Medulla oblongata (tissue), 1 donor: ENCODE measurements at regions not wholly inside any gene's neighbourhood (a gene's known extent, or its start where the extent isn't known, plus 50 kb on each side); places are given as distances from the start of the nearest gene placed in this dataset.

ENCODE experiments used
- DNase-seq: peaks from one replicate; pipeline ENCODE4 v3.0.0-alpha.2; 2015; ENCODE audit errors: extremely low spot score

GRCh38 chr6:167493976-167494697 is 169.3 kb downstream of the TTLL2 start:
- peak; percentile 31 for DNase-seq

GRCh38 chr6:167494698-167495435 is 170.0 kb downstream of the TTLL2 start:
- DNase-seq, result no peak

GRCh38 chr6:167495506-167496401 is 170.9 kb downstream of the TTLL2 start:
- DNase-seq, result peak; percentile 86

GRCh38 chr6:167496707-167497106 is 171.8 kb downstream of the TTLL2 start:
- no peak for DNase-seq

GRCh38 chr6:167497428-167498056 is 172.7 kb downstream of the TTLL2 start:
- no peak for DNase-seq

- DNase-seq, result no peak
Observed at GRCh38 chr6:167499161-167499660, 174.3 kb downstream of the TTLL2 start.

GRCh38 chr6:167500961-167501360 is 176.1 kb downstream of the TTLL2 start:
- DNase-seq, result no peak

GRCh38 chr6:167501831-167502385 is 177.0 kb downstream of the TTLL2 start:
- DNase-seq, result no peak

- DNase-seq, result no peak
Observed at GRCh38 chr6:167502471-167502870, 177.6 kb downstream of the TTLL2 start.

GRCh38 chr6:167504385-167504961 is 179.6 kb downstream of the TTLL2 start:
- no peak for DNase-seq

- DNase-seq, result no peak
Observed at GRCh38 chr6:167505199-167505598, 180.3 kb downstream of the TTLL2 start.

- DNase-seq, result no peak
Observed at GRCh38 chr6:167505782-167506181, 180.9 kb downstream of the TTLL2 start.

- DNase-seq, result no peak
Observed at GRCh38 chr6:167506443-167507301, 181.8 kb downstream of the TTLL2 start.

- DNase-seq, result no peak
Observed at GRCh38 chr6:167507376-167507945, 182.6 kb downstream of the TTLL2 start.

- no peak for DNase-seq
Observed at GRCh38 chr6:167508919-167509852, 184.3 kb downstream of the TTLL2 start.

GRCh38 chr6:167509853-167510220 is 185.0 kb downstream of the TTLL2 start:
- no peak for DNase-seq

GRCh38 chr6:167510648-167511047 is 185.8 kb downstream of the TTLL2 start:
- DNase-seq, result no peak

GRCh38 chr6:167512696-167513375 is 187.9 kb downstream of the TTLL2 start:
- DNase-seq, result no peak
